ENCODE measurements at regions not wholly inside any gene's neighbourhood (a gene's known extent, or its start where the extent isn't known, plus 50 kb on each side); places are given as distances from the start of the nearest gene placed in this dataset.
"Not testable (repeated sequence)": the region's sequence is repeated elsewhere in the genome, so short reads cannot be mapped to it uniquely, and the experiment has no call there.

GRCh38 chr6:15825332-15825930, 162.6 kb upstream of the DTNBP1 start:
- DNase-seq: no peak

- DNase-seq: no peak
Measured at GRCh38 chr6:15824811-15825210, 162.0 kb upstream of the DTNBP1 start.

DNA sequence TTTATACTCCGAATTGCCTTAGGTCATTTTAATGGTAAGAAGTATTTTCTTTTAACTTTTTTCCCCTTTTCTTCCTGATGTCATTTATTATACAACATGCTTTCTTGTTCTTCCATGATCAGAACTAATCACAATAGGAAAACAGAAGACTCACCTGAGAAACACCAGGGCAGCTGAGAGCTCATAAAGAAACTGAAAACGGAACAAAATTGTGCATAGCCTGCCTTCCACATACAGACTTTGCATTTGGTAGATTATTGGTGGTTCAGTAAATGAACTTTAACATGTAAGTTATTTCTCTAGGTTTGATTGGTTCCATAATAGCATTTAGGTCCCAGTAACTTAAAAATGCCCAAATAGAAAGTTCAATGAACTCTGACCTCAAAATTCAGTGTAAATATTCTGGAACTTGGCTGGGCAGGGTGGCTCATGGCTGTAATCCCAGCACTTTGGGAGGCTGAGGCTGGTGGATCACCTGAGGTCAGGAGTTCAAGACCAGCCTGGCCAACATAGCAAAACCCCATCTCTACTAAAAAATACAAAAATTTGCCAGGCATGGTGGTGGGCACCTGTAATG, 161.1 kb upstream of the DTNBP1 start:
- no peak for DNase-seq

GRCh38 chr6:15822835-15823234, 160.0 kb upstream of the DTNBP1 start:
- DNase-seq: no peak

DNA sequence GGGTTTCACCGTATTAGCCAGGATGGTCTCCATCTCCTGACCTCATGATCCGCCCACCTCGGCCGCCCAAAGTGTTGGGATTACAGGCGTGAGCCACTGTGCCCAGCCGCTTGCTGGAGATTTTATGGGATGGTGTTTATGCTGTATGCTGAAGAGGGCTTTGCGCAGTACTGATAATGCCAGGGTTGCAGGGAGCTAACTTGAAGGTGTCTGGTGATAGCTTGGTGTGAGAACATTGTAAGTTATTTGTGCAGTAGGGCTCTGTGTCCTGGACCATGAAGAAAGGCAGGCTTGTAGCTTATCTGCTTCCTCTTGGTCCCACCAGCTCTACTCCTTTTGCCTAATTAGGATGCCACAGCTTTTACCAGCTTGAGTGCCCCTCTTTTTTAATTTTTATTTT, 157.0 kb upstream of the DTNBP1 start:
- DNase-seq: no peak

GRCh38 chr6:15819226-15819625, 156.4 kb upstream of the DTNBP1 start:
- DNase-seq: no peak

- DNase-seq: no peak
Measured at GRCh38 chr6:15818491-15818890, 155.7 kb upstream of the DTNBP1 start.

DNA sequence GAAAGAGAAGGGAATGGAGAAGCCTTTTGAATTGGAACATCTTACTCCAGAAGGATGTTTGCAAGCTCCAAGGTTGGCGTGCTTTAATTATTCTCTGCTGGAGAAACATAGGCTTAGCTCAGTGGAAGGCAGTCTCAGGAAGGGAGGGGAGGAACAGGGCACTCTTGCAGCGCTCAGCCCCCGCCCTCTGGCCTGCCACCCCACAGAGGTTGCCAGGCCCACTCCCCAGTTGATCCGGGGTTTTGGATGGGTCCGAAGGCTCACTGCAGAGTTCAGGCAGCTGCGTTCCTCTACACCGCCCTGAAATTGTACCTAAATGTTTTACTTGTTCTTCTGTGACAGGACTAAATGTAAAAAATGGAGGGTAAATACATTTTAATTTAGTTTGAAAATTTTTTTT, 155.2 kb upstream of the DTNBP1 start:
- DNase-seq: no peak

DNA sequence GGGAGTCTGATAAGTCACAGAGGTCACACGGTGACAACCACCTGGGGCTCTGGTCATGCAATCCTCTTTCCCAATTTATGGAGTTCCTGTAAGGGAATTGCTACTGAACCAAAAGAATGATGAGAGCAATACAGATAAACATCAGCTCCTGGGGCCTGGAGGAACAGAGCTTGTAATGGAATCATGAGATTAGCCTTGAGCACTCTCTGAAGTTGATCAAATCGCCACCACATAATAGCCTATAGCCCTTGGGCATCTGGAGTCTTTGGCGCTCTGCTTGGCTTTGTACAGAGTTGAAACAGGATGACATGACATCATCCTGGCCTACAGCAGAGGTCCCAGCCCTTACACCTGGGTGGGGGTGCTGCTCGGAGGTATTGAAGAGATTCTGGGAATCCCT, 154.3 kb upstream of the DTNBP1 start:
- DNase-seq: no peak

DNA sequence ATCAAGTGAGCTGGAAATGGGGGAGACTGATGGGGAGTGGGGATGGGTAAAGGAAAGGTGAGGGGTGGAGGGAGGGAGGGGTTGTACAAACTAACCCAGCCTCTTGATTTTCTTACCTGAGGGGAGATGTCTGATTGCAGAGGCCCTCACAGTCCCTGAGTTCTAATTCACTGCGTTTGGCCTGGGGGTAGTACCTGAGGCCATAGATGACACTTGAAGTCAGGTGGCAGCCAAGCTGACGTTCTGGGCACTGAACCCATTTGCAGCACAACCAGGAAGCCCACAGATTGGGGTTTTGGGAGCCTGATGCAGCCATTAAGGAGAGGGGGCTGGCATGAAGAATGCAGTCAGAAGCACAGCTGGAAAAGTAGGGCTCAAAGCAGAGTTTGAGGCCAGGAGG, 153.8 kb upstream of the DTNBP1 start:
- no peak for DNase-seq

DNA sequence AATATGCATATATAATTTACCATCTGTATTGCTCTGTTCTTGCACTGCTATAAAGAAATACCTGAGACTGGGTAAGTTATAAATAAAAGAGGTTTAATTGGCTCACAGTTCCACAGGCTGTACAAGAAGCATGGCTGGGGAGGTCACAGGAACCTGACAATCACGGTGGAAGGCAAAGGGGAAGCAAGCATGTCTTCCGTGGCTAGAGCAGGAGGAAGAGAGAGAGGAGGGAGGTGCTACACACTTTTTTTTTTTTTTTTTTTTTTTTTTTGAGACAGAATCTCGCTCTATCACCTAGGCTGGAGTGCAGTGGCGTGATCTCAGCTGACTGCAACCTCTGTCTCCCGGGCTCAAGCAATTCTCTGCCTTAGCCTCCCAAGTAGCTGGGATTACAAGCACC, 150.9 kb upstream of the DTNBP1 start:
- not testable (repeated sequence) for DNase-seq

DNA sequence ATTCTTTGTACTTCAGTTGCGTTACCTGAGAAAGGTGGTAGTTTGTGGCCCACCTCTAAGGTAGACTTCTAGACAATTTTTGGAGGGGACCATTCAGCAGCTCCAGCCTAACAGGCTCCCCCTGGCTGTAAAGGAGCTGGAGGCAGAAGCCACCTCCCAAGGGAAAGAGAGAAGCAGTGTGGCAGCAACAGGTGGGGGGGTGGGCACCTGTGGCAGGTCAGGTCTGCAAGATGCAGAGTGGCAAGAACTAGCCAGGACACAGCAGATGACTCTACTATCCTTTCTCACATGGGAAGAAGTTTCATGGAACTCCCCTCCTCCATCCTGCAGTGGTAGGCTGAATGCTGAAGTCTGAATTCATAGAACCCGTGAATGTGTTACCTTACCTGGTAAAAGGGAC, 148.3 kb upstream of the DTNBP1 start:
- no peak for DNase-seq

GRCh38 chr6:15810618-15811017, 147.8 kb upstream of the DTNBP1 start:
- DNase-seq: no peak

GRCh38 chr6:15809367-15809766, 146.5 kb upstream of the DTNBP1 start:
- DNase-seq: no peak

DNA sequence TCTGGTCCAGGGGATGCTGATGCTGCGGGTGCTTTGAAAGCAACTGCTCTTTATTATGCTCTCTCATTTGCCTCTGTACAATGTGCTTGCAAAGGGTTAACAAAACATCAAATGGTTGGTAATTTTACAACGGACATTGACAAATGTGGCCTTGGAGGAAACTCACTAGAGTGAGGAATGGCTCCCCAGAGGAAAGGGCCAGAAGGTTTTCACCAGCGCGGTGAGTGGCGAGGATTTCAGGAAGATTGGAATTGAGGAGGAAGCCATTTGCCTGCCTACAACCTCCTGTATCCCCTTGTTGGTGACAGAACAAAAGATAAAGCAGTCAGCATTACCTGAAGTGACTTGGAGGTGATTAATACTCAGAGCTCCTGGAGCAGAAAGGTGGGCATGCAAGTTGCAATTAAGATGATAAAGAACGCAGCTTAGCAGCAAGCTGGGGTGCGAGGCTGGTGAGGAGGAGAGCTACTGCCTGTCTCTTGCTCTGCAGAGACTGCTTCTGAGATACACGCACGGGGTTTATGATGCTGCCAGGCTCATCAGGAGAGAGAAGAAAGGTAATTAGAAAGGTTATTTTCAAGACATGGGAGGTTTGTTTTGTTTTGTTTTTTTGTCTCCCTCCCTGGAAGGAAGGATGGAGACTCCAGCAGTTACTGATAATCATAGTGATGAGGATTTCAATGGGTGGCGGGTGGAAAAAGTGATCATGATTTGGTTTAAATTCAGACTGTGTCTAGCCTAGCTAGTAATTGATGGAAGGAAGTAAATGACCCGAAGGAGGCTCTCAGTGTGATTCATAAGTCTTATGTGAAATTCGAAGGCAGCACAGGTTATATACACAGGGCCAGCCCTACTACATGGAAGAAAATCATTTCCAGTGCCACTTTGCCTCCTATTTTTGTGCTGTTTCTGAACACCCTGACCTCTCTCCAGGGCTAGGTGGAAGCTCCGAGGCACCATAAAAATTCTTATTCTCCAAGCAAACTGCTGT, 141.6 kb upstream of the DTNBP1 start:
- DNase-seq: no peak

GRCh38 chr6:15802466-15802865, 139.6 kb upstream of the DTNBP1 start:
- no peak for DNase-seq

GRCh38 chr6:15801912-15802311, 139.1 kb upstream of the DTNBP1 start:
- no peak for DNase-seq

GRCh38 chr6:15800841-15801617, 138.2 kb upstream of the DTNBP1 start:
- no peak for DNase-seq

DNA sequence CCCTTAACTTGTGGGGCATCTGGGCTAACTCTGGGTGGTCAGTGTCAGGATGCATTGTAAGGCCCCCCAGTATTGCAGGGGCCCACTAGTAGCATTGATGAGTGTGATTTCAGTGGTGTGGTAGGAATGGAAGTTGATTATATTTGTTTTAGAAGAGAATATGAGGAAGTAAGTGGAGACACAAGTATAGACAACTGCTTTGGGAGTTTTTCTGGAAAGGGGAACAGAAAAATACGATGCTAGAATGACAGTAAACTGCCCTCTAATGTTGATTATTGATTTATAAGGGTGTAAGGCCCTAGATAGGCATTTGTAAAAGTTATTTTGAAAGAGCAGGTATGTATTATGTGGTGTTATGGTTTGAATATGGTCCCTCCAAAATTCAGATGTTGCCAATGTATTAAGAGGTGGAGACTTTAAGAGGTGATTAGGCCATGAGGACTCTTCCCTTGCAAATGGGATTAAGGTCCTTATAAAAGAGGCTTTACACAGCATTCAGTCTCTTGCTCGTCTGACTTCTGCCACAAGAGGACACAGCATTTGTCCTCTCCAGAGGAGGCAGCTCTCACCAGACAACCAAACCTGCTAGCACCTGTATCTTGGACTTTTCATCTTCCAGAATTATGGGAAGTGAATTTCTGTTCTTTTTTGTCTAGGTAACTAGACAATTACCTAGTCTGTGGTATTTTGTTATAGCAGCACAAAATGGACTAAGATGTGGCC, 135.9 kb upstream of the DTNBP1 start:
- no peak for DNase-seq

DNA sequence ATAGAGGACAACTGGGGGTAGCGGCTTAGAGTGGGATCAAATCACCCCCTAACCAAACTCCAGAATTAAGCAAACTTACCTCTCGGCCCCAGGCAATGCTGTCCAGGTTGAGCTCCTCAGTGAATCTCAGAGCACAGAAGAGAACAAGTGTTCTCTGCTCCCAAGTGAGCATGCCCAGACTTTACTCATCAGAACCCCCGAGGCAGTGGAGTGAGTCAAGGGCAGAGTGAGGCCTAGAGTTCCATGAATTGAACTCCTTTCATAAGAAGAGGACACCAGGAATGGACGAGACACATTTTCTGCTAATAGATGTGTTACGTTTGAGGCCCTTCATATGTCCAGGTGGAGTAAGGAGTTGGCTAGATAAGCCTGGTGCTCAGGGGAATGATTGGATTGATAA, 134.0 kb upstream of the DTNBP1 start:
- DNase-seq: no peak

GRCh38 chr6:15796130-15796771, 133.4 kb upstream of the DTNBP1 start:
- no peak for DNase-seq

DNA sequence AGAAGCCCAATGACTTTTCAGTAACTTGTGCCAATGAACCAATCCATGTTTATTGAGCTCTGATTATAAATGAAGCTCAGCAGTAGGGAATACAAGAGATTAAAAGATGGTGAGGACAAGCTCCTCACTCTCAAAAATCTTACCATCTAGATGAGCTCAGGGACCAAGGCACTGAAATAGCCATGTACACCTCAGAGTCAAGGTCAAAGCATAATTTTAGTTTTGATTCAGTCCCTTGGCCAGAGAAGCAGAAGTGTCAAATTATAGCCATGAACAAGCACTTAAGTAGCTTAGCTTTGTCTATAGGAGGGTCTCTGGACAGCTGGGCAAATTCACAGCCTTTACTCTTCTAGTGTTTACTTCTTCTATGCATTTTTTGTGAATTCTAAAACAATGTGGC, 131.0 kb upstream of the DTNBP1 start:
- no peak for DNase-seq
